ENCODE measurements at regions not wholly inside any gene's neighbourhood (a gene's known extent, or its start where the extent isn't known, plus 50 kb on each side); places are given as distances from the start of the nearest gene placed in this dataset.
A peak's percentile ranks its signal among the peaks of the same experiment; 100 is the strongest.

GRCh38 chr12:111269718-111270117, 99.2 kb downstream of the PHETA1 start:
- ChIA-PET POLR2A (no interaction called here), CTCF (interaction anchor here (0.5 to 13.0 kb wide), 6 partner anchors 9 to 78 kb away, joined by 3 to 112 read pairs (median 4); no protein-coding TSS in a partner anchor)
- WGBS (ENCODE audit: missing lambda C conversion rate): 66% methylated on average over 7 of the region's 7 CpGs

GRCh38 chr12:111268738-111269572, 99.9 kb downstream of the PHETA1 start:
- 31% methylated on average over 16 of the region's 16 CpGs for WGBS (ENCODE audit: missing lambda C conversion rate)
- peak in 1 of 2 experiments; percentile 43; a peak in 2 of 6 replicates for ATAC-seq
- Histone ChIP-seq H3K4me2 (no peak overlapping the region), H3K4me3 (no peak overlapping the region), H3K4me1 (peaks cover 8% of the 10 kb centered on the region; the same call in 1 of the 3 replicates), H3K9me3 (no peaks in the 10 kb centered on the region), H3K27ac (no peak overlapping the region)
- FAIRE-seq: no peak
- TF ChIP-seq HOXB5 (CRISPR knock-in tag; IDR thresholded peaks at IDR 0.05) (no peak), CTCF (IDR thresholded peaks at IDR 0.05) (peak; percentile 48), SMC3 (IDR thresholded peaks at IDR 0.05) (peak; percentile 12; the same call in 1 of the 3 replicates), RAD21 (conservative IDR thresholded peaks at IDR 0.05 in 1 of 2, IDR thresholded peaks at IDR 0.05 in 1 of 2) (peak in 1 of 2 experiments; percentile 54; a peak in 3 of 5 replicates), ZFP36 (IDR thresholded peaks at IDR 0.05; ENCODE audit: borderline replicate concordance, partially characterized antibody) (peak; percentile 3), FOXS1 (CRISPR knock-in tag; IDR thresholded peaks at IDR 0.05) (no peak)
- POLR2A ChIA-PET: no interaction called here
- DNase-seq (ENCODE audit: low read depth in 1 of 2, low spot score in 1 of 2): no peak
- CTCF ChIA-PET: interaction anchor here (0.5 to 13.0 kb wide), 12 partner anchors 8 to 831 kb away, joined by 3 to 112 read pairs (median 3); no protein-coding TSS in a partner anchor

More at GRCh38 chr12:111269718-111270117, 99.2 kb downstream of the PHETA1 start:
- no peak overlapping the region for H3K27ac ChIP-seq
- DNase-seq (ENCODE audit: low read depth in 1 of 2, low spot score in 1 of 2) (no peak), ATAC-seq (no peak), FAIRE-seq (no peak)
- no peak overlapping the region for H3K4me2 ChIP-seq
- peaks cover 8% of the 10 kb centered on the region; the same call in 1 of the 3 replicates for H3K4me1 ChIP-seq
- no peaks in the 10 kb centered on the region for H3K9me3 ChIP-seq
- no peak for TF ChIP-seq SMC3 (IDR thresholded peaks at IDR 0.05)
- TF ChIP-seq JUN (IDR thresholded peaks at IDR 0.05): no peak
- TF ChIP-seq TFCP2L1 (CRISPR knock-in tag; IDR thresholded peaks at IDR 0.05): no peak
- no peak for TF ChIP-seq RCOR1 (IDR thresholded peaks at IDR 0.05; ENCODE audit: low read depth, low read length)
- no peak for TF ChIP-seq MAZ (IDR thresholded peaks at IDR 0.05; ENCODE audit: borderline replicate concordance, low read depth, low read length)
- TF ChIP-seq, protein P1, sequence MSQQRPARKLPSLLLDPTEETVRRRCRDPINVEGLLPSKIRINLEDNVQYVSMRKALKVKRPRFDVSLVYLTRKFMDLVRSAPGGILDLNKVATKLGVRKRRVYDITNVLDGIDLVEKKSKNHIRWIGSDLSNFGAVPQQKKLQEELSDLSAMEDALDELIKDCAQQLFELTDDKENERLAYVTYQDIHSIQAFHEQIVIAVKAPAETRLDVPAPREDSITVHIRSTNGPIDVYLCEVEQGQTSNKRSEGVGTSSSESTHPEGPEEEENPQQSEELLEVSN (IDR thresholded peaks at IDR 0.05; ENCODE audit: borderline replicate concordance, low read depth): no peak
- TF ChIP-seq RAD21 (conservative IDR thresholded peaks at IDR 0.05 in 1 of 2, IDR thresholded peaks at IDR 0.05 in 1 of 2): no peak
- TF ChIP-seq NR3C1 (IDR thresholded peaks at IDR 0.05): no peak
- TF ChIP-seq, protein P2, sequence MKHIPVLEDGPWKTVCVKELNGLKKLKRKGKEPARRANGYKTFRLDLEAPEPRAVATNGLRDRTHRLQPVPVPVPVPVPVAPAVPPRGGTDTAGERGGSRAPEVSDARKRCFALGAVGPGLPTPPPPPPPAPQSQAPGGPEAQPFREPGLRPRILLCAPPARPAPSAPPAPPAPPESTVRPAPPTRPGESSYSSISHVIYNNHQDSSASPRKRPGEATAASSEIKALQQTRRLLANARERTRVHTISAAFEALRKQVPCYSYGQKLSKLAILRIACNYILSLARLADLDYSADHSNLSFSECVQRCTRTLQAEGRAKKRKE (CRISPR knock-in tag; IDR thresholded peaks at IDR 0.05; ENCODE audit: low read depth): no peak
- no peak for TF ChIP-seq EHF (CRISPR knock-in tag; IDR thresholded peaks at IDR 0.05)
- TF ChIP-seq, protein P3, sequence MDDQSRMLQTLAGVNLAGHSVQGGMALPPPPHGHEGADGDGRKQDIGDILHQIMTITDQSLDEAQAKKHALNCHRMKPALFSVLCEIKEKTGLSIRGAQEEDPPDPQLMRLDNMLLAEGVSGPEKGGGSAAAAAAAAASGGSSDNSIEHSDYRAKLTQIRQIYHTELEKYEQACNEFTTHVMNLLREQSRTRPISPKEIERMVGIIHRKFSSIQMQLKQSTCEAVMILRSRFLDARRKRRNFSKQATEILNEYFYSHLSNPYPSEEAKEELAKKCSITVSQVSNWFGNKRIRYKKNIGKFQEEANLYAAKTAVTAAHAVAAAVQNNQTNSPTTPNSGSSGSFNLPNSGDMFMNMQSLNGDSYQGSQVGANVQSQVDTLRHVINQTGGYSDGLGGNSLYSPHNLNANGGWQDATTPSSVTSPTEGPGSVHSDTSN (IDR thresholded peaks at IDR 0.05): no peak
- no peak for TF ChIP-seq FOXS1 (CRISPR knock-in tag; IDR thresholded peaks at IDR 0.05)
- no peak for TF ChIP-seq KDM1A (IDR thresholded peaks at IDR 0.05; ENCODE audit: low read depth)
- no peak for TF ChIP-seq SREBF2 (IDR thresholded peaks at IDR 0.05)
- H3K4me3 ChIP-seq: no peak overlapping the region

Data from A549 (cell line).